ENCODE measurements at regions not wholly inside any gene's neighbourhood (a gene's known extent, or its start where the extent isn't known, plus 50 kb on each side); places are given as distances from the start of the nearest gene placed in this dataset.
"Not testable (repeated sequence)": the region's sequence is repeated elsewhere in the genome, so short reads cannot be mapped to it uniquely, and the experiment has no call there.

- ChIA-PET POLR2A (no interaction called here), CTCF (no interaction called here)
- H3K36me3 ChIP-seq (ENCODE audit: control insufficient read depth, insufficient read depth, low read length): no peaks in the 10 kb centered on the region
- H3K27me3 ChIP-seq (ENCODE audit: control insufficient read depth, insufficient read depth, low read length): no peaks in the 10 kb centered on the region
- H3K4me3 ChIP-seq (ENCODE audit: low read depth, low read length): no peak overlapping the region
- no peak for DNase-seq (ENCODE audit: low read depth)
- no peak for TF ChIP-seq CTCF (IDR thresholded peaks at IDR 0.05; ENCODE audit: insufficient read depth, low read depth, low read length)
Measured at GRCh38 chr15:62867844-62868243, 174.7 kb upstream of the TPM1 start.

DNA sequence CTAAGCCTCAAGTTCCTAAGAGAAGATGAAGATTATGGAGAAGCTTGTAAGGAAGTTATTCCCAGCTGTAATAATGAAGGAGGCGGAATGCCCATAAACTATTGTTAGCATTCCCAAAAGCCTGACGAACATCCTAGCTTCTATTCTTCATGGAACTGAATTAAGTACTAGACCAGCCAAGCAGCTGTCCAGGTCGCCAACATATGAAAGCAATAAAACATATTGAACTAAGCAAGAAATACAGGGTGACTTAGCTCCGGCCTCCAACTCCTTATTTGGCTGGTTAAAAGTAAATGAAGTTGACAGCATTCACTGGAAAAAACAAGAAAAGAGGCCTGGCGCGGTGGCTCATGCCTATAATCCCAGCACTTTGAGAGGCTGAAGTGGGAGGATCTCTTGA lies 174.0 kb upstream of the TPM1 start:
- Histone ChIP-seq H3K27me3 (ENCODE audit: control insufficient read depth, insufficient read depth, low read length) (no peaks in the 10 kb centered on the region), H3K36me3 (ENCODE audit: control insufficient read depth, insufficient read depth, low read length) (no peaks in the 10 kb centered on the region), H3K4me3 (ENCODE audit: low read depth, low read length) (no peak overlapping the region)
- POLR2A ChIA-PET: interaction anchor here (0.7 kb wide), 1 partner anchor 175 kb away, joined by 11 read pairs; no protein-coding TSS in a partner anchor
- peak; percentile 93 for DNase-seq (ENCODE audit: low read depth)
- no peak for TF ChIP-seq CTCF (IDR thresholded peaks at IDR 0.05; ENCODE audit: insufficient read depth, low read depth, low read length)
- CTCF ChIA-PET: no interaction called here

DNA sequence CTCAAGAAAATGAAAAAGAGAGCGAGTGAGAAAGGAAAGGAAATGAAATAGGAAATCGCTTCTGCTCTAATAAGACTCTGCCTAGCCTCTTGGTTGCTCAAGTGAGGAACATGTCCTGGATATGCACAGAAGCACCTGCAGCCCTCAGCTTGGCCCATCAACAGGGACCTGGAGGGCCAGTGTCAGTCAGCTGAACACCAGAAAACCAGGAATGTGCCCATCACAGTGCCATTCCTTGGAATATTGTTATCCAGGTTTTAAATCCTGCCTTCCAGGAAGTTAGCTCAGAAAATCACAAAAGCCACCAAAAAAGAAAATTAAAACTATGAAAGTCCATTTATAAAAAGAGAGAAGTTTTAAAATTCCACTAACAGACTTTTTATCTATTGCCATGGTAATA lies 173.4 kb upstream of the TPM1 start:
- no peaks in the 10 kb centered on the region for H3K27me3 ChIP-seq (ENCODE audit: control insufficient read depth, insufficient read depth, low read length)
- H3K4me3 ChIP-seq (ENCODE audit: low read depth, low read length): no peak overlapping the region
- POLR2A ChIA-PET: no interaction called here
- CTCF ChIA-PET: no interaction called here
- H3K36me3 ChIP-seq (ENCODE audit: control insufficient read depth, insufficient read depth, low read length): no peaks in the 10 kb centered on the region
- no peak for DNase-seq (ENCODE audit: low read depth)
- no peak for TF ChIP-seq CTCF (IDR thresholded peaks at IDR 0.05; ENCODE audit: insufficient read depth, low read depth, low read length)

DNA sequence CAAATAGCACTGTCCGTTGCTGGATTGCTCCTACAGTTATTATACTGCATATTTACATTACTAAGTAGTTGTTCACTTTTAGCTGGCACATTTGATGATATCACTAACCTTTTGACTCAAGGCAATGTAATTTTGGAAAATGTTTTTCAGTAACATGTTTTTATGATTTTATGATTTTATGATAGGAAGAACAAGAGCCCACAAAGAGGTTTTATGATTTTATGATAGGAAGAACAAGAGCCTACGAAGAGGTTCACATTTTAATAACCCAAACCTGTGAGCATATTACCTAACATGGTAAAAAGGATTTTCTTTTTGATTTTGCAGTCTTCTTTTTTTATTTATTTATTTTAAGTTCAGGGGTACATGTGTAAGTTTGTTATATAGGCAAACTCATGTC lies 172.3 kb upstream of the TPM1 start:
- TF ChIP-seq CTCF (IDR thresholded peaks at IDR 0.05; ENCODE audit: insufficient read depth, low read depth, low read length): no peak
- Histone ChIP-seq H3K4me3 (ENCODE audit: low read depth, low read length) (no peak overlapping the region), H3K27me3 (ENCODE audit: control insufficient read depth, insufficient read depth, low read length) (no peaks in the 10 kb centered on the region), H3K36me3 (ENCODE audit: control insufficient read depth, insufficient read depth, low read length) (no peaks in the 10 kb centered on the region)
- ChIA-PET POLR2A (no interaction called here), CTCF (interaction anchor here (0.7 kb wide), 1 partner anchor 19 kb away, joined by 4 read pairs; no protein-coding TSS in a partner anchor)
- no peak for DNase-seq (ENCODE audit: low read depth)

DNA sequence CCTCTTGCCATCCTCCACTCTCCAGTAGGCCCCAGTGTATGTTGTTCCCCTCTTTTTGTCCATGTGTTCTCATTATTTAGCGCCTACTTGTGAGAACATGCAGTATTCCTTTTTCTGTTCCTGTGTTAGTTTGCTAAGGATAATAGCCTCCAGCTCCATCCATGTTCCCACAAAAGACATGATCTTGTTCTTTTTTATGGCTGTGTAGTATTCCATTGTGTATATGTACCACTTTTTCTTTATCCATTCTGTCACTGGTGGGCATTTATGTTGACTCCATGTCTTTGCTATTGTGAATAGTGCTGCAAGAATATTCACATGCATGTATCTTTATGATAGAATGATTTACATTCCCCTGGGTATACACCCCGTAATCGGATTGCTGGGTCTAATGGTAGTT lies 171.8 kb upstream of the TPM1 start:
- H3K36me3 ChIP-seq (ENCODE audit: control insufficient read depth, insufficient read depth, low read length); CTCF ChIA-PET; H3K27me3 ChIP-seq (ENCODE audit: control insufficient read depth, insufficient read depth, low read length); DNase-seq (ENCODE audit: low read depth); H3K4me3 ChIP-seq (ENCODE audit: low read depth, low read length); POLR2A ChIA-PET: not testable (repeated sequence)

GRCh38 chr15:62873203-62873602 lies 169.3 kb upstream of the TPM1 start:
- ChIA-PET CTCF (interaction anchor here (1.8 kb wide), 1 partner anchor 175 kb away, joined by 11 read pairs; no protein-coding TSS in a partner anchor), POLR2A (no interaction called here)
- no peak for TF ChIP-seq CTCF (IDR thresholded peaks at IDR 0.05; ENCODE audit: insufficient read depth, low read depth, low read length)
- Histone ChIP-seq H3K4me3 (ENCODE audit: low read depth, low read length) (no peak overlapping the region), H3K36me3 (ENCODE audit: control insufficient read depth, insufficient read depth, low read length) (no peaks in the 10 kb centered on the region), H3K27me3 (ENCODE audit: control insufficient read depth, insufficient read depth, low read length) (no peaks in the 10 kb centered on the region)
- no peak for DNase-seq (ENCODE audit: low read depth)
